Neural crest cell (in vitro differentiated cells): ENCODE measurements at regions not wholly inside any gene's neighbourhood (a gene's known extent, or its start where the extent isn't known, plus 50 kb on each side); places are given as distances from the start of the nearest gene placed in this dataset.

ENCODE experiments used
- DNase-seq: peaks from one replicate; pipeline ENCODE4 v3.0.0; 2021; ENCODE audit warnings: low read depth, mixed read lengths, low spot score
- H3K27ac Mint-ChIP-seq: one replicate; pipeline ENCODE4 v1.8.0; 2021; ENCODE audit warnings: mild to moderate bottlenecking, mixed read lengths; ENCODE audit not compliant: unreplicated experiment
- H3K27me3 Mint-ChIP-seq: 2 replicates; pipeline ENCODE4 v1.8.0; 2021; ENCODE audit warnings: low read depth, mild to moderate bottlenecking, mixed read lengths
- H3K36me3 Mint-ChIP-seq: 2 replicates; pipeline ENCODE4 v1.8.0; 2021; ENCODE audit warnings: low read depth, mild to moderate bottlenecking, mixed read lengths
- H3K4me1 Mint-ChIP-seq: 2 replicates; pipeline ENCODE4 v1.8.0; 2021; ENCODE audit warnings: mixed read lengths
- H3K4me3 Mint-ChIP-seq: one replicate; pipeline ENCODE4 v1.8.0; 2021; ENCODE audit warnings: mild to moderate bottlenecking, mixed read lengths
- H3K9me3 Mint-ChIP-seq: 2 replicates; pipeline ENCODE4 v1.8.0; 2021; ENCODE audit warnings: mixed read lengths
- CTCF ChIP-seq: fragments of 200-600 bp; sonication (generic); conservative IDR thresholded peaks from 2 replicates; pipeline ENCODE4 v1.5.0; 2021; ENCODE audit warnings: antibody characterized with exemption, mild to moderate bottlenecking

GRCh38 chr9:89956907-89957306 is 352.1 kb downstream of the GADD45G start:
- Mint-ChIP-seq H3K9me3 (peaks cover 6% of the 10 kb centered on the region), H3K4me1 (no peaks in the 10 kb centered on the region), H3K27me3 (peaks cover 16% of the 10 kb centered on the region), H3K27ac (no peak overlapping the region), H3K36me3 (no peaks in the 10 kb centered on the region), H3K4me3 (no peak overlapping the region)
- no peak for TF ChIP-seq CTCF
- no peak for DNase-seq

GRCh38 chr9:89958086-89958485 is 353.3 kb downstream of the GADD45G start:
- peaks cover 2% of the 10 kb centered on the region for H3K9me3 Mint-ChIP-seq
- no peak for TF ChIP-seq CTCF
- no peak for DNase-seq
- H3K27ac Mint-ChIP-seq, result no peak overlapping the region
- H3K4me1 Mint-ChIP-seq, result no peaks in the 10 kb centered on the region
- no peak overlapping the region for H3K4me3 Mint-ChIP-seq
- peaks cover 16% of the 10 kb centered on the region for H3K27me3 Mint-ChIP-seq
- H3K36me3 Mint-ChIP-seq, result no peaks in the 10 kb centered on the region

- H3K36me3 Mint-ChIP-seq, result no peaks in the 10 kb centered on the region
- peaks cover 7% of the 10 kb centered on the region for H3K27me3 Mint-ChIP-seq
- no peak overlapping the region for H3K27ac Mint-ChIP-seq
- no peaks in the 10 kb centered on the region for H3K9me3 Mint-ChIP-seq
- H3K4me3 Mint-ChIP-seq, result no peak overlapping the region
- DNase-seq, result no peak
- H3K4me1 Mint-ChIP-seq, result no peaks in the 10 kb centered on the region
- TF ChIP-seq CTCF, result no peak
Measured at GRCh38 chr9:89961616-89962341, 357.0 kb downstream of the GADD45G start.

- TF ChIP-seq CTCF, result no peak
- no peaks in the 10 kb centered on the region for H3K36me3 Mint-ChIP-seq
- no peaks in the 10 kb centered on the region for H3K9me3 Mint-ChIP-seq
- no peak overlapping the region for H3K4me3 Mint-ChIP-seq
- H3K27me3 Mint-ChIP-seq, result no peaks in the 10 kb centered on the region
- H3K4me1 Mint-ChIP-seq, result no peaks in the 10 kb centered on the region
- no peak overlapping the region for H3K27ac Mint-ChIP-seq
- DNase-seq, result no peak
Measured at GRCh38 chr9:89963280-89963679, 358.5 kb downstream of the GADD45G start.

GRCh38 chr9:89967527-89967926 is 362.7 kb downstream of the GADD45G start:
- no peak for TF ChIP-seq CTCF
- Mint-ChIP-seq H3K9me3 (no peaks in the 10 kb centered on the region), H3K27ac (no peak overlapping the region), H3K4me1 (no peaks in the 10 kb centered on the region), H3K27me3 (no peaks in the 10 kb centered on the region), H3K36me3 (no peaks in the 10 kb centered on the region), H3K4me3 (no peak overlapping the region)
- no peak for DNase-seq
